Psoas muscle (tissue), 7 donors: ENCODE measurements at regions not wholly inside any gene's neighbourhood (a gene's known extent, or its start where the extent isn't known, plus 50 kb on each side); places are given as distances from the start of the nearest gene placed in this dataset.

Experiments used
- ATAC-seq, 4 donors: fragments of 200-7000 bp; cut with Tn5 transposase; one replicate each; pipeline ENCODE4 v1.9.1; 2020; ENCODE audit warnings: moderate library complexity in 3 of 4, mild to moderate bottlenecking in 2 of 4
- DNase-seq, 2 donors: peaks; one replicate each; pipeline ENCODE4 v3.0.0-alpha.2; 2020
- H3K27ac ChIP-seq: fragments of 200-600 bp; one replicate; pipeline ENCODE4 v1.8.0; 2022
- H3K27me3 ChIP-seq, 3 donors: fragments of 200-600 bp in 1 of 3; one replicate each; pipeline versions ENCODE4 v1.6.1 to v1.8.0; 2013 to 2022; ENCODE audit warnings: low read length in 2 of 3, mild to moderate bottlenecking in 2 of 3, moderate library complexity in 1 of 3; ENCODE audit not compliant: insufficient read depth in 3 of 3
- H3K36me3 ChIP-seq, 2 donors: fragments of 200-600 bp in 1 of 2; one replicate each; pipeline versions ENCODE4 v1.6.1 to v1.8.0; 2013 to 2022; ENCODE audit warnings: low read depth in 1 of 2, mild to moderate bottlenecking in 1 of 2, moderate library complexity in 1 of 2; ENCODE audit not compliant: insufficient read depth in 1 of 2
- H3K4me1 ChIP-seq: fragments of 200-600 bp; one replicate; pipeline ENCODE4 v1.8.0; 2022
- H3K4me3 ChIP-seq: fragments of 200-600 bp; one replicate; pipeline ENCODE4 v1.8.0; 2022; ENCODE audit warnings: mild to moderate bottlenecking
- H3K9me3 ChIP-seq: fragments of 200-600 bp; one replicate; pipeline ENCODE4 v1.8.0; 2022
- WGBS, 3 donors: extraction: QIAGEN DNeasy Blood & Tissue Kit; methylation state at CpG; one replicate each; pipeline versions ENCODE4 v1.1.6 to v1.1.7; 2013; 5-methylcytosine and 5-hydroxymethylcytosine counted together
- intact Hi-C, 2 donors: fragments of 100-400 bp; cut with DNase I; formaldehyde crosslinking; loops; one replicate each; pipeline versions ENCODE4 v1.11.0 to v1.14.2; 2022
- TF ChIP-seq, protein P1 (sequence below): fragments of 200-600 bp; IDR thresholded peaks from one replicate; pipeline ENCODE4 v1.8.0; 2022; ENCODE audit warnings: antibody characterized with exemption
- donor health status: healthy with polysubstance abuse.
- donor health status: DM: no; HTN: no; CAD: no; lungs with moderate emphysema.
- donor health status: Bipolar disorder and iron deficiency.
- donor health status: healthy.
- donor health status: DM: yes; HTN: yes; CAD: no.
- donor health status: DM: no; HTN: no; CAD: no.
- donor health status: DM: yes; HTN: yes; CAD: no.

DNA sequence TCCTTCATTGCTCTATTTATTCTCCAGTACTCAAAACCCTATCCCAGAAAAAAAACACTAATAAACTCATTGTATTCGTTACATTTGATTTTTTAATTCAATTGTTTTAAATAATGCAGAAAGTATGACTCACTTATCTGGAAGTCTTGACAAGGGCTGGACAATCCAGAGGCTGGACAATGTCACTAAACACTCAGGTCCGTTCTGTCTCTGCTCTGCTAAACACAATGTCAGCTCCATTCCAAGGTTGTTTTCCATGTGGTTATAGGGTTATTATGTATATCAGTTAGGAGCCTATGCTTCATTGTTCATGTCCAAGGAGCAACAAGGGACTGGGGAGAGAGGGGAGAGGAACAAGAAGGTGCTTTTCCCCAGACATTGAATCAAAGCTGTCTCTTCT, 125.5 kb downstream of the IRS1 start:
- 78 to 87% (median 78%) methylated on average over 2 of the region's 2 CpGs for WGBS, 3 donors
- peak overlapping the region; percentile 51 for H3K27ac ChIP-seq

DNA sequence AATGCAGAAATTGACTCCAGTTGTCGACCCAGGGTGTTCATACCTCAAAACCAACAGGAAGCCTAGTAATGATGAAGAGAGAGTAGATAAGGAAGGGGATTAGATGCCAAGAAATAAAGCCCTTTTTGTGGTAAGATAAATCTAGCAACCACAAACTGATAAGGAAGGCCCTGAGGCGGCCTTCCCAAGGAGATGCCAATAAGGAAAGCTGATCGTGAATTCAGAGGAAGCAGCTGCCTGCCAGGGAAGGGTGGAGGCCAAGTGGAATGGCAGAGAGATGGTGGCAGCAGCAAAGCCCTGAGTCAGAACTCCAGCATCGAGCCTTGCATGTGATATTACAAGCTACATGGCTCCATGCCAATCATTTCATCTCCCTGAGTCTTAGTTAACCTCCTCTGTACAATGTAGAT, 126.3 kb downstream of the IRS1 start:
- Histone ChIP-seq H3K36me3 (no peaks in the 10 kb centered on the region), H3K9me3 (no peaks in the 10 kb centered on the region), H3K27me3 (no peaks in the 10 kb centered on the region), H3K27ac (peak overlapping the region; percentile 51), H3K4me1 (peaks cover 17% of the 10 kb centered on the region), H3K4me3 (no peak overlapping the region)
- TF ChIP-seq, protein P1, sequence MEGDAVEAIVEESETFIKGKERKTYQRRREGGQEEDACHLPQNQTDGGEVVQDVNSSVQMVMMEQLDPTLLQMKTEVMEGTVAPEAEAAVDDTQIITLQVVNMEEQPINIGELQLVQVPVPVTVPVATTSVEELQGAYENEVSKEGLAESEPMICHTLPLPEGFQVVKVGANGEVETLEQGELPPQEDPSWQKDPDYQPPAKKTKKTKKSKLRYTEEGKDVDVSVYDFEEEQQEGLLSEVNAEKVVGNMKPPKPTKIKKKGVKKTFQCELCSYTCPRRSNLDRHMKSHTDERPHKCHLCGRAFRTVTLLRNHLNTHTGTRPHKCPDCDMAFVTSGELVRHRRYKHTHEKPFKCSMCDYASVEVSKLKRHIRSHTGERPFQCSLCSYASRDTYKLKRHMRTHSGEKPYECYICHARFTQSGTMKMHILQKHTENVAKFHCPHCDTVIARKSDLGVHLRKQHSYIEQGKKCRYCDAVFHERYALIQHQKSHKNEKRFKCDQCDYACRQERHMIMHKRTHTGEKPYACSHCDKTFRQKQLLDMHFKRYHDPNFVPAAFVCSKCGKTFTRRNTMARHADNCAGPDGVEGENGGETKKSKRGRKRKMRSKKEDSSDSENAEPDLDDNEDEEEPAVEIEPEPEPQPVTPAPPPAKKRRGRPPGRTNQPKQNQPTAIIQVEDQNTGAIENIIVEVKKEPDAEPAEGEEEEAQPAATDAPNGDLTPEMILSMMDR = no peak
- 24 to 44% (median 28%) methylated on average over 4 of the region's 4 CpGs for WGBS, 3 donors
- DNase-seq (peak; percentile 41 to 78), ATAC-seq (peak; percentile 76 to 89 (median 84))
- intact Hi-C loops = no loop called here

More for the DNA sequence above, 125.5 kb downstream of the IRS1 start:
- ATAC-seq (no peak), DNase-seq (no peak)
- H3K9me3 ChIP-seq = no peaks in the 10 kb centered on the region
- no peak overlapping the region for H3K4me3 ChIP-seq
- intact Hi-C loops = no loop called here
- TF ChIP-seq, protein P1 = no peak
- H3K36me3 ChIP-seq = no peaks in the 10 kb centered on the region
- peaks cover 17% of the 10 kb centered on the region for H3K4me1 ChIP-seq
- H3K27me3 ChIP-seq = no peaks in the 10 kb centered on the region

DNA sequence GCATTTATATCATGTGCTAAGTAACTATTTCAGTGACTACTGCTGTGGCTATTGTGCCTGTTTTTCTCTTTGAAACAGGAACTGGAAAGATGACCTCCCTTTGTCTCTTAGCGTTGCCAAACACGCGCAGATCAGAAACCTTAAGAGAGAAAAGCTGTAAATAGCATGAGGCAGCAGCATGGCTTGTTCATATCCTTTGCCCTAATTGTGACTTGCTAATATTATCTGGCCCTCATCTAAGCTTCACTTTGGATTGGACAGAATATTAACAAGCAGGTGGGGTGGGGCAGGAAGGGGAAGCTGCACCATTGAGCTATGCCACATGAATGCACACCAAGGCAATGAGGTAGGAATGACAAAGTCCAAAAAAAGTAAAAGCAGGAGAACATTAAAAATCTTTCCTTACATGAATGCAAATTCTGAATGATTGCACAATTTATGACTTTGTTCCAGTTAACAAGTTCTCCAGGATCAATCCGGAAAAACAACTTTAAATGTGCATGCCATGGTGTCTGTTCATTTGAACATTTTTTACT, 128.4 kb downstream of the IRS1 start:
- TF ChIP-seq, protein P1 = no peak
- Histone ChIP-seq H3K27me3 (no peaks in the 10 kb centered on the region), H3K4me1 (peaks cover 17% of the 10 kb centered on the region), H3K27ac (peak overlapping the region; percentile 76), H3K4me3 (no peak overlapping the region), H3K36me3 (no peaks in the 10 kb centered on the region), H3K9me3 (no peaks in the 10 kb centered on the region)
- DNase-seq (no peak), ATAC-seq (peak; percentile 60 to 81 (median 72))
- intact Hi-C loops = no loop called here
- 20 to 33% (median 20%) methylated on average over 4 of the region's 4 CpGs for WGBS, 3 donors

DNA sequence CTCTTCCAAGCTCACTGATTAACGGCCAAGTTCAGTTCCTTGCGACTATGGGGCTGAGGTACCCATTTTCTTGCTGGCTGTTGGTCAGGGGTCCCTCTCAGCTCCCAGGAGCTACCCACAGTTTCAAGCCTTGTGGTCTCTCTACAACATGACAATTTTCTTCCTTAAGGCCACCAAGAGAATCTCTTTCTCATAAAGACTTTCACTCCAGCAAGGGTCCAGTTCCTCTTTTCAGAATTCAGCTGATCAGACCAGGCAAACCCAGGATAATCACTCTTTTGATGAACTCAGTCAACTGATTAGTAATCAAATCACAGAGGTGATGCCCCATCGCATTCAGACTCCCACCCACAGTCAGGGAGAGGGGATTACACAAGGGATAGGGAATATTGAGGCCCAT, 129.7 kb downstream of the IRS1 start:
- H3K4me1 ChIP-seq = peaks cover 17% of the 10 kb centered on the region
- no peak for DNase-seq
- ATAC-seq = no peak
- peak overlapping the region; percentile 76 for H3K27ac ChIP-seq
- H3K9me3 ChIP-seq = no peaks in the 10 kb centered on the region
- H3K4me3 ChIP-seq = no peak overlapping the region
- intact Hi-C loops = loop anchor here in 1 of 2 donors (10.0 kb wide), 1 partner anchor 125 kb away; the partner anchor contains the start of gene IRS1
- TF ChIP-seq, protein P1 = no peak
- 62 to 82% (median 63%) methylated on average over 3 of the region's 3 CpGs for WGBS, 3 donors
- no peaks in the 10 kb centered on the region for H3K36me3 ChIP-seq
- no peaks in the 10 kb centered on the region for H3K27me3 ChIP-seq

DNA sequence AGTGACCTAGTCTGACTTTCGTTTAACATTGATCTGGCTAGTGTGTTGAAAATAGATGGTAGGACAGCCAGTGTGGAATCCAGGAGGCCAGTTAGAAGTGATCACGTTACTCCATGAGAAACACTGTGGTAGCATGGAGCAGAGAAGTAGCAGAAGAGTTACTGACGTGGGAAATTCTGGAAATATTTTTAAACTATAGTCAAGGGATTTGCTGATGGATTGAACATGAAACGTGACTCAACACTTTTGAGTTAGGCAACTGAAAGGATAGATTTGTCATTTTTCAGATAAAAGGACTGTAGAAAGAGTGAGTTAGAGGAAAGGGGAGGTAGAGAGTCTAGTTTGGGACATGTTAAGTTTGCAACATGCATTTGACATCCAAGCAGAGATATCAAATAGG, 130.4 kb downstream of the IRS1 start:
- 32 to 57% (median 40%) methylated on average over 4 of the region's 4 CpGs for WGBS, 3 donors
- no peaks in the 10 kb centered on the region for H3K9me3 ChIP-seq
- no peaks in the 10 kb centered on the region for H3K27me3 ChIP-seq
- peak in 2 of 4 donors; percentile 27 to 30 for ATAC-seq
- H3K36me3 ChIP-seq = no peaks in the 10 kb centered on the region
- TF ChIP-seq, protein P1 = no peak
- H3K4me3 ChIP-seq = no peak overlapping the region
- H3K27ac ChIP-seq = peak overlapping the region; percentile 76
- peaks cover 17% of the 10 kb centered on the region for H3K4me1 ChIP-seq
- intact Hi-C loops = loop anchor here in 1 of 2 donors (10.0 kb wide), 1 partner anchor 126 kb away; the partner anchor contains the start of gene IRS1
- no peak for DNase-seq
